ENCODE measurements at regions not wholly inside any gene's neighbourhood (a gene's known extent, or its start where the extent isn't known, plus 50 kb on each side); places are given as distances from the start of the nearest gene placed in this dataset.

GRCh38 chr4:138952411-138952810 is 63.2 kb upstream of the NOCT start:
- Histone ChIP-seq H3K9ac (ENCODE audit: insufficient read depth, low read length, poor library complexity, severe bottlenecking) (no peak overlapping the region), H3K9me3 (replicated peaks in 1 of 2; ENCODE audit: control insufficient read depth in 1 of 2, insufficient read depth in 1 of 2, low read length in 2 of 2) (no peaks in the 10 kb centered on the region), H2AFZ (ENCODE audit: insufficient read depth, low read depth, low read length, poor library complexity, severe bottlenecking) (no peak overlapping the region), H3K4me1 (ENCODE audit: control insufficient read depth in 1 of 2, insufficient read depth in 2 of 2, low read length in 2 of 2) (peaks cover 33% of the 10 kb centered on the region in 2 donors), H3K36me3 (replicated peaks in 1 of 2; ENCODE audit: control insufficient read depth in 1 of 2, insufficient read depth in 2 of 2, low read length in 2 of 2) (no peaks in the 10 kb centered on the region), H3K4me3 (replicated peaks in 1 of 3; ENCODE audit: low read depth in 2 of 3, low read length in 3 of 3) (no peak overlapping the region), H3K4me2 (replicated peaks; ENCODE audit: extremely low read depth, low read length, poor library complexity, severe bottlenecking) (no peak overlapping the region), H3K79me2 (ENCODE audit: insufficient read depth, low read length) (no peaks in the 10 kb centered on the region), H3K27ac (ENCODE audit: low read depth in 1 of 2, low read length in 2 of 2) (no peak overlapping the region), H4K20me1 (ENCODE audit: insufficient read depth, low read length) (no peaks in the 10 kb centered on the region), H3K27me3 (ENCODE audit: control insufficient read depth in 2 of 2, insufficient read depth in 2 of 2, low read length in 2 of 2) (no peaks in the 10 kb centered on the region)
- H3K9me3 Mint-ChIP-seq, result peaks cover 0 to 2% (median 0%) of the 10 kb centered on the region in 7 donors
- H3K4me1 Mint-ChIP-seq, result peaks cover 39% of the 10 kb centered on the region
- H3K36me3 Mint-ChIP-seq, result peaks cover 0 to 2% of the 10 kb centered on the region in 2 donors
- H3K27ac Mint-ChIP-seq, result no peak overlapping the region
- TF ChIP-seq CTCF (IDR thresholded peaks at IDR 0.05), result no peak
- peak in 2 of 3 donors; percentile 24 to 74 for DNase-seq
- intact Hi-C loops (cut with micrococcal nuclease), result loop anchor here (10.0 kb wide), 2 partner anchors 62 to 558 kb away; partner anchors contain the start of gene NOCT (in 1 of the 2)
- H3K4me3 Mint-ChIP-seq, result no peak overlapping the region
- peaks cover 0 to 3% (median 1%) of the 10 kb centered on the region in 3 donors for H3K27me3 Mint-ChIP-seq (ENCODE audit: low read depth in 3 of 3)

GRCh38 chr4:138951764-138952163 is 63.8 kb upstream of the NOCT start:
- Histone ChIP-seq H3K9me3 (replicated peaks in 1 of 2; ENCODE audit: control insufficient read depth in 1 of 2, insufficient read depth in 1 of 2, low read length in 2 of 2) (no peaks in the 10 kb centered on the region), H3K27me3 (ENCODE audit: control insufficient read depth in 2 of 2, insufficient read depth in 2 of 2, low read length in 2 of 2) (no peaks in the 10 kb centered on the region), H3K27ac (ENCODE audit: low read depth in 1 of 2, low read length in 2 of 2) (no peak overlapping the region), H2AFZ (ENCODE audit: insufficient read depth, low read depth, low read length, poor library complexity, severe bottlenecking) (no peak overlapping the region), H3K4me3 (replicated peaks in 1 of 3; ENCODE audit: low read depth in 2 of 3, low read length in 3 of 3) (no peak overlapping the region), H3K4me1 (ENCODE audit: control insufficient read depth in 1 of 2, insufficient read depth in 2 of 2, low read length in 2 of 2) (peaks cover 27 to 28% of the 10 kb centered on the region in 2 donors), H3K79me2 (ENCODE audit: insufficient read depth, low read length) (no peaks in the 10 kb centered on the region), H3K9ac (ENCODE audit: insufficient read depth, low read length, poor library complexity, severe bottlenecking) (no peak overlapping the region), H3K4me2 (replicated peaks; ENCODE audit: extremely low read depth, low read length, poor library complexity, severe bottlenecking) (no peak overlapping the region), H3K36me3 (replicated peaks in 1 of 2; ENCODE audit: control insufficient read depth in 1 of 2, insufficient read depth in 2 of 2, low read length in 2 of 2) (no peaks in the 10 kb centered on the region), H4K20me1 (ENCODE audit: insufficient read depth, low read length) (no peaks in the 10 kb centered on the region)
- peaks cover 32% of the 10 kb centered on the region for H3K4me1 Mint-ChIP-seq
- no CpG with 5 or more reads among the region's 1 CpG for WGBS (ENCODE audit: insufficient coverage)
- no peak for DNase-seq
- H3K27ac Mint-ChIP-seq, result peak overlapping the region in 1 of 7 donors; percentile 42
- peaks cover 0 to 3% (median 1%) of the 10 kb centered on the region in 3 donors for H3K27me3 Mint-ChIP-seq (ENCODE audit: low read depth in 3 of 3)
- H3K36me3 Mint-ChIP-seq, result peaks cover 0 to 2% of the 10 kb centered on the region in 2 donors
- peaks cover 0 to 2% (median 0%) of the 10 kb centered on the region in 7 donors for H3K9me3 Mint-ChIP-seq
- no peak for TF ChIP-seq CTCF (IDR thresholded peaks at IDR 0.05)
- H3K4me3 Mint-ChIP-seq, result no peak overlapping the region
- intact Hi-C loops (cut with micrococcal nuclease), result loop anchor here (10.0 kb wide), 2 partner anchors 63 to 557 kb away; partner anchors contain the start of gene NOCT (in 1 of the 2)

Data from CD14-positive monocyte (primary cell).